Esophagus muscularis mucosa (tissue), 4 donors: ENCODE measurements at regions not wholly inside any gene's neighbourhood (a gene's known extent, or its start where the extent isn't known, plus 50 kb on each side); places are given as distances from the start of the nearest gene placed in this dataset.
"Not testable (repeated sequence)": the region's sequence is repeated elsewhere in the genome, so short reads cannot be mapped to it uniquely, and the experiment has no call there.

Experiments used
- CTCF ChIP-seq, 3 experiments: fragments of 200-600 bp in 2 of 3; fragments of 450-650 bp in 1 of 3; sonication (generic) in 2 of 3; IDR thresholded peaks; one replicate each; pipeline ENCODE4 v1.5.1; 2017 to 2019; ENCODE audit warnings: antibody characterized with exemption in 3 of 3, mild to moderate bottlenecking in 2 of 3, moderate library complexity in 1 of 3
- EP300 ChIP-seq: sonication (generic); formaldehyde crosslinking; IDR thresholded peaks from one replicate; pipeline ENCODE4 v1.6.1; 2017; ENCODE audit warnings: antibody characterized with exemption
- POLR2AphosphoS5 ChIP-seq, 2 donors: sonication (generic); formaldehyde crosslinking; IDR thresholded peaks; one replicate each; pipeline ENCODE4 v1.6.1; 2017; ENCODE audit warnings: antibody characterized with exemption in 2 of 2

DNA sequence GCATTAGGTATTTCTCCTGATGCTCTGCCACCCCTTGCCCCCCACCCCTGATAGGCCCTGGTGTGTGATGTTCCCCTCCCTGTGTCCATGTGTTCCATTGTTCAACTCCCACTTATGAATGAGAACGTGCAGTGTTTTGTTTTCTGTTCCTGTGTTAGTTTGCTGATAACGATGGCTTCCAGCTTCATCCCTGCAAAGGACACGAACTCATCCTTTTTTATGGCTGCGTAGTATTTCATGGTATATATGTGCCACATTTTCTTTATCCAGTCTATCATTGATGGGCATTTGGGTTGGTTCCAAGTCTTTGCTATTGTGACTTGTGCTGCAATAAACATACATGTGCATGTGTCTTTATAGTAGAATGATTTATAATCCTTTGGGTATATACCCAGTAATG, 109.7 kb upstream of the PITX1 start:
- TF ChIP-seq CTCF (IDR thresholded peaks at IDR 0.05); EP300; POLR2AphosphoS5 (IDR thresholded peaks at IDR 0.05): not testable (repeated sequence)
